GM12878 (cell line): ENCODE measurements at regions not wholly inside any gene's neighbourhood (a gene's known extent, or its start where the extent isn't known, plus 50 kb on each side); places are given as distances from the start of the nearest gene placed in this dataset.

Experiments
- ATAC-seq: fragments of 200-7000 bp; cut with Tn5 transposase; 3 replicates; pipeline ENCODE4 v1.9.1; 2020; ENCODE audit warnings: mild to moderate bottlenecking, moderate library complexity
- BruUV-seq: library from RNA; stranded (reverse); fragments of 400-500 nt; replicated peaks from 2 replicates; lab custom pipeline; 2021; lab: Mats Ljungman, UMichigan
- CTCF ChIA-PET: fragments of 300-600 bp; sonication (Branson Sonifier 250); formaldehyde crosslinking; extraction: SDS; loops from one replicate; lab custom pipeline; 2021; ENCODE audit warnings: inconsistent platforms; lab: Yijun Ruan, JAX
- POLR2A ChIA-PET: fragments of 350-600 bp; formaldehyde crosslinking; extraction: SDS; loops from one replicate; lab custom pipeline; 2021; ENCODE audit warnings: inconsistent platforms; lab: Charles Lee
- RAD21 ChIA-PET: fragments of 300-600 bp; sonication (Branson Sonifier 250); formaldehyde crosslinking; loops from one replicate; lab custom pipeline; 2023; ENCODE audit warnings: antibody characterized with exemption; ENCODE audit not compliant: unreplicated experiment; lab: Charles Lee
- SMC1A ChIA-PET: fragments of 300-600 bp; sonication (Branson Sonifier 250); formaldehyde crosslinking; loops from one replicate; lab custom pipeline; 2023; ENCODE audit not compliant: unreplicated experiment, uncharacterized antibody; lab: Charles Lee
- DNase-seq: peaks from one replicate; pipeline ENCODE4 v3.0.0-alpha.2; 2011; ENCODE audit warnings: low read depth, low spot score
- FAIRE-seq: peaks from 3 replicates; lab custom pipeline; 2011; peaks lifted over from hg19 to GRCh38; lab: Jason Lieb, UNC
- H2AFZ ChIP-seq: 2 replicates; pipeline ENCODE4 v1.6.0; 2011; ENCODE audit warnings: low read depth, low read length, control low read depth; ENCODE audit not compliant: control insufficient read depth
- H3K27ac ChIP-seq: 2 replicates; pipeline ENCODE4 v1.5.1; 2011; ENCODE audit warnings: control low read depth; ENCODE audit not compliant: control insufficient read depth, insufficient read depth
- H3K27me3 ChIP-seq, 2 experiments: replicated peaks in 1 of 2; 2 replicates each; pipeline versions ENCODE4 v1.6.0 to v1.6.1; 2011; ENCODE audit warnings: low read length in 1 of 2; ENCODE audit not compliant: control insufficient read depth in 2 of 2, insufficient read depth in 2 of 2
- H3K36me3 ChIP-seq, 2 experiments: 2 replicates each; pipeline ENCODE4 v1.5.1; 2011; ENCODE audit warnings: low read length in 1 of 2; ENCODE audit not compliant: control insufficient read depth in 2 of 2, insufficient read depth in 2 of 2
- H3K4me1 ChIP-seq: 2 replicates; pipeline ENCODE4 v1.6.1; 2011; ENCODE audit warnings: mild to moderate bottlenecking, low read length, moderate library complexity, mixed read lengths; ENCODE audit not compliant: control insufficient read depth, insufficient read depth
- H3K4me2 ChIP-seq: 2 replicates; pipeline ENCODE4 v1.6.0; 2011; ENCODE audit warnings: control low read depth; ENCODE audit not compliant: control insufficient read depth, insufficient read depth
- H3K4me3 ChIP-seq: fragments of 200-600 bp; sonication (generic); 2 replicates; pipeline ENCODE4 v1.5.1; 2016
- H3K79me2 ChIP-seq: 2 replicates; pipeline ENCODE4 v1.6.0; 2011; ENCODE audit warnings: low read length; ENCODE audit not compliant: control insufficient read depth, insufficient read depth
- H3K9ac ChIP-seq: 2 replicates; pipeline ENCODE4 v1.8.0; 2011; ENCODE audit warnings: low read length, control low read depth, mixed read lengths; ENCODE audit not compliant: control insufficient read depth, insufficient read depth
- H3K9me3 ChIP-seq: replicated peaks from 3 replicates; pipeline ENCODE4 v1.5.1; 2011; ENCODE audit warnings: mild to moderate bottlenecking, low read length; ENCODE audit not compliant: control insufficient read depth, insufficient read depth
- H4K20me1 ChIP-seq: 2 replicates; pipeline ENCODE4 v1.6.0; 2011; ENCODE audit not compliant: control insufficient read depth, insufficient read depth
- CBFB ChIP-seq: IDR thresholded peaks from 2 replicates; pipeline ENCODE4 v1.6.1; 2016; ENCODE audit warnings: antibody characterized with exemption, low read depth
- CHD2 ChIP-seq: IDR thresholded peaks from 2 replicates; pipeline ENCODE4 v1.6.1; 2011; ENCODE audit warnings: low read depth, low read length, improper control_type of control experiment, borderline replicate concordance
- DPF2 ChIP-seq: fragments of 450-650 bp; IDR thresholded peaks from 2 replicates; pipeline ENCODE4 v1.6.1; 2017; ENCODE audit warnings: mild to moderate bottlenecking
- HCFC1 ChIP-seq: fragments of 150-350 bp; IDR thresholded peaks from 2 replicates; pipeline ENCODE4 v1.6.1; 2014; ENCODE audit warnings: low read length
- HDGF ChIP-seq: fragments of 450-650 bp; IDR thresholded peaks from 2 replicates; pipeline ENCODE4 v1.6.1; 2016; ENCODE audit warnings: antibody characterized with exemption
- MEF2B ChIP-seq: fragments of 450-650 bp; IDR thresholded peaks from 2 replicates; pipeline ENCODE4 v1.6.1; 2018; ENCODE audit warnings: mild to moderate bottlenecking, moderate library complexity; ENCODE audit not compliant: partially characterized antibody, poor library complexity, severe bottlenecking
- MTA2 ChIP-seq: fragments of 450-650 bp; IDR thresholded peaks from 2 replicates; pipeline ENCODE4 v1.6.1; 2016; ENCODE audit warnings: low read depth, mild to moderate bottlenecking, moderate library complexity
- MYC ChIP-seq: IDR thresholded peaks from 2 replicates; pipeline ENCODE4 v1.6.1; 2011; ENCODE audit warnings: mild to moderate bottlenecking, low read length, moderate library complexity, inconsistent platforms; ENCODE audit not compliant: insufficient read depth, insufficient replicate concordance, insufficient read length, severe bottlenecking
- NFYA ChIP-seq: IDR thresholded peaks from 2 replicates; pipeline ENCODE4 v1.6.1; 2011; ENCODE audit warnings: low read depth, mild to moderate bottlenecking, low read length, improper control_type of control experiment, borderline replicate concordance
- PAX5 ChIP-seq: IDR thresholded peaks from 2 replicates; pipeline ENCODE4 v1.6.1; 2011; ENCODE audit warnings: low read depth, low read length, borderline replicate concordance
- SMC3 ChIP-seq: IDR thresholded peaks from 2 replicates; pipeline ENCODE4 v1.6.1; 2011; ENCODE audit warnings: low read length, improper control_type of control experiment, borderline replicate concordance
- YBX1 ChIP-seq: fragments of 450-650 bp; IDR thresholded peaks from 2 replicates; pipeline ENCODE4 v1.6.1; 2016; ENCODE audit warnings: antibody characterized with exemption
- ZNF207 ChIP-seq: fragments of 450-650 bp; IDR thresholded peaks from 2 replicates; pipeline ENCODE4 v1.6.1; 2014; ENCODE audit warnings: antibody characterized with exemption, mild to moderate bottlenecking, borderline replicate concordance
- WGBS: methylation state at CpG from one replicate; pipeline ENCODE4 v1.1.6; 2016; ENCODE audit warnings: low lambda C conversion rate; ENCODE audit not compliant: insufficient replicate concordance, insufficient coverage; ENCODE audit errors: missing lambda C conversion rate; 5-methylcytosine and 5-hydroxymethylcytosine counted together
- in situ Hi-C: fragments of 300-500 bp; cut with MboI; formaldehyde crosslinking; loops from 9 replicates; pipeline ENCODE4 v1.14.3; 2018; ENCODE audit warnings: mixed read lengths
- intact Hi-C: fragments of 100-400 bp; cut with micrococcal nuclease; formaldehyde crosslinking; loops from one replicate; pipeline ENCODE4 v1.14.2; 2022; ENCODE audit not compliant: unreplicated experiment
- TF ChIP-seq, protein P1 (sequence below): fragments of 450-650 bp; IDR thresholded peaks from 2 replicates; pipeline ENCODE4 v1.6.1; 2018; ENCODE audit warnings: mild to moderate bottlenecking, low read depth, moderate library complexity; ENCODE audit not compliant: partially characterized antibody

DNA sequence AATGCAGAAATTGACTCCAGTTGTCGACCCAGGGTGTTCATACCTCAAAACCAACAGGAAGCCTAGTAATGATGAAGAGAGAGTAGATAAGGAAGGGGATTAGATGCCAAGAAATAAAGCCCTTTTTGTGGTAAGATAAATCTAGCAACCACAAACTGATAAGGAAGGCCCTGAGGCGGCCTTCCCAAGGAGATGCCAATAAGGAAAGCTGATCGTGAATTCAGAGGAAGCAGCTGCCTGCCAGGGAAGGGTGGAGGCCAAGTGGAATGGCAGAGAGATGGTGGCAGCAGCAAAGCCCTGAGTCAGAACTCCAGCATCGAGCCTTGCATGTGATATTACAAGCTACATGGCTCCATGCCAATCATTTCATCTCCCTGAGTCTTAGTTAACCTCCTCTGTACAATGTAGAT lies 126.3 kb downstream of the IRS1 start:
- Histone ChIP-seq H3K27me3 (no peaks in the 10 kb centered on the region), H3K4me3 (no peak overlapping the region), H4K20me1 (no peaks in the 10 kb centered on the region), H3K36me3 (no peaks in the 10 kb centered on the region), H2AFZ (no peak overlapping the region), H3K4me1 (no peaks in the 10 kb centered on the region; the same call in 1 of the 2 replicates), H3K4me2 (no peak overlapping the region), H3K9me3 (no peaks in the 10 kb centered on the region), H3K27ac (no peak overlapping the region), H3K79me2 (no peaks in the 10 kb centered on the region), H3K9ac (no peak overlapping the region)
- ATAC-seq, result no peak
- ChIA-PET RAD21 (no interaction called here), POLR2A (no interaction called here), CTCF (no interaction called here), SMC1A (no interaction called here)
- 0% methylated on average over 4 of the region's 4 CpGs for WGBS
- DNase-seq, result no peak
- TF ChIP-seq, protein P1, sequence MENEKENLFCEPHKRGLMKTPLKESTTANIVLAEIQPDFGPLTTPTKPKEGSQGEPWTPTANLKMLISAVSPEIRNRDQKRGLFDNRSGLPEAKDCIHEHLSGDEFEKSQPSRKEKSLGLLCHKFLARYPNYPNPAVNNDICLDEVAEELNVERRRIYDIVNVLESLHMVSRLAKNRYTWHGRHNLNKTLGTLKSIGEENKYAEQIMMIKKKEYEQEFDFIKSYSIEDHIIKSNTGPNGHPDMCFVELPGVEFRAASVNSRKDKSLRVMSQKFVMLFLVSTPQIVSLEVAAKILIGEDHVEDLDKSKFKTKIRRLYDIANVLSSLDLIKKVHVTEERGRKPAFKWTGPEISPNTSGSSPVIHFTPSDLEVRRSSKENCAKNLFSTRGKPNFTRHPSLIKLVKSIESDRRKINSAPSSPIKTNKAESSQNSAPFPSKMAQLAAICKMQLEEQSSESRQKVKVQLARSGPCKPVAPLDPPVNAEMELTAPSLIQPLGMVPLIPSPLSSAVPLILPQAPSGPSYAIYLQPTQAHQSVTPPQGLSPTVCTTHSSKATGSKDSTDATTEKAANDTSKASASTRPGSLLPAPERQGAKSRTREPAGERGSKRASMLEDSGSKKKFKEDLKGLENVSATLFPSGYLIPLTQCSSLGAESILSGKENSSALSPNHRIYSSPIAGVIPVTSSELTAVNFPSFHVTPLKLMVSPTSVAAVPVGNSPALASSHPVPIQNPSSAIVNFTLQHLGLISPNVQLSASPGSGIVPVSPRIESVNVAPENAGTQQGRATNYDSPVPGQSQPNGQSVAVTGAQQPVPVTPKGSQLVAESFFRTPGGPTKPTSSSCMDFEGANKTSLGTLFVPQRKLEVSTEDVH, result no peak
- no peak for TF ChIP-seq HDGF
- TF ChIP-seq CBFB, result no peak
- TF ChIP-seq ZNF207, result no peak
- TF ChIP-seq SMC3, result no peak
- no peak for TF ChIP-seq MEF2B
- TF ChIP-seq YBX1, result no peak
- no peak for TF ChIP-seq CHD2
- TF ChIP-seq HCFC1, result no peak
- TF ChIP-seq MYC, result no peak
- TF ChIP-seq MTA2, result no peak
- TF ChIP-seq NFYA, result no peak
- TF ChIP-seq DPF2, result no peak
- no peak for TF ChIP-seq PAX5
- FAIRE-seq, result no peak
- in situ Hi-C loops, result no loop called here
- intact Hi-C loops, result no loop called here
- no TSS peak for BruUV-seq
